NCI-H510A (cell line): ENCODE measurements at regions not wholly inside any gene's neighbourhood (a gene's known extent, or its start where the extent isn't known, plus 50 kb on each side); places are given as distances from the start of the nearest gene placed in this dataset.

Experiments
- DNase-seq: peaks from one replicate; lab custom pipeline; 2025; lab: John Stamatoyannopoulos, UW

- DNase-seq: no peak
Measured at GRCh38 chr2:20560011-20560410, 90.9 kb downstream of the HS1BP3 start.

GRCh38 chr2:20560891-20561636 is 89.8 kb downstream of the HS1BP3 start:
- no peak for DNase-seq

- DNase-seq: no peak
Measured at GRCh38 chr2:20561637-20562454, 89.1 kb downstream of the HS1BP3 start.

DNA sequence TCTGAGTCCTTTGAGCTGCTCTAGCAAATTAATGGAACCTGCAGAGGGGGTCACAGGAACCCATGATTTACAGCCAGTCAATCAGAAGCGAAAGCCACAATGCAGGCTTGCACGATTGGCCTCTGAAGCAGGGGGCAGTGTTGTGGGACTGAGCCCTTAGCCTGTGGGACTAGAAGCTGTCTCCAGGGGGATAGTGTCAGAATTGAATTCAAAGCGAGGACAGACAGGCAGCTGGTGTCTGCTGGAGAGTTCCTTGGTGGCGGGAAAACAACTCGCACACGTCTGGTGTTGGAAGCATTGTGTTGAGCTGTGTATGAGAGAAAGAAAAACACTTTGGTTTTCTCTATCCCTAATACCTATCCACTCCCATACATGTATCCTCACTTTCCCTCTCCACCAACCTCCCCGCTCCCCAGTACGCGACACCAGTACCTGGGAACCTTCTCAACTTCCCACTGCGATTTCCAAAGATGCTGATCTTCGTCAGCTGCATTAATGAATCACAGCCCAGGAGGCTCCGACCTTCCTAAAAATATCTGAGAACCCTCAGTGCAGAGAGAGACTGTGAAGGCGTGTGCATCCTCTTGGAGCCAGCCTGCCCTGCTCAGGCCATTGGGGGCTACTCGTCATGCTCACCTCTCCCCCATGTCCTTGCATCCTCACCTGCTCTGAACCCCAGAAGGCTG is 88.2 kb downstream of the HS1BP3 start:
- no peak for DNase-seq

DNA sequence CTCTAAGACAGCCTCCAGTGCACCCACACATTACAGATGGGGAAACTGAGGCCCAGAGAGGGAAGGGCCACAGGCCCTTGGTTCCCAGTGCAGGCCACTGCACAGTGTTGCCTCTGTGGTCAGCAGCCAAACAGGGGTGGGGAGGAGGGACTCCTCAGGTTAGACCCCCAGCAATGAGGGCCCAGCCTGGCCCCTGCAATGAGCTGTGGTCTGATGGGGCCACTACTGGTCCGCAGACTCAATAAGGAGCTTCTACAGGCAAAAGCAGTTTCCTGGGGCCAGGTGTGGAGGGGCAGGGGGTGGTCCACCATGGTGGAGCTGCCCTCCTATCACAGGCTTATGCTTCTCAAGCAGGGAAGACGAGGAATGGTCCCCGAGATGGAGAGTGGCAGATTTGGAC is 87.6 kb downstream of the HS1BP3 start:
- no peak for DNase-seq

GRCh38 chr2:20563833-20564232 is 87.1 kb downstream of the HS1BP3 start:
- no peak for DNase-seq

DNA sequence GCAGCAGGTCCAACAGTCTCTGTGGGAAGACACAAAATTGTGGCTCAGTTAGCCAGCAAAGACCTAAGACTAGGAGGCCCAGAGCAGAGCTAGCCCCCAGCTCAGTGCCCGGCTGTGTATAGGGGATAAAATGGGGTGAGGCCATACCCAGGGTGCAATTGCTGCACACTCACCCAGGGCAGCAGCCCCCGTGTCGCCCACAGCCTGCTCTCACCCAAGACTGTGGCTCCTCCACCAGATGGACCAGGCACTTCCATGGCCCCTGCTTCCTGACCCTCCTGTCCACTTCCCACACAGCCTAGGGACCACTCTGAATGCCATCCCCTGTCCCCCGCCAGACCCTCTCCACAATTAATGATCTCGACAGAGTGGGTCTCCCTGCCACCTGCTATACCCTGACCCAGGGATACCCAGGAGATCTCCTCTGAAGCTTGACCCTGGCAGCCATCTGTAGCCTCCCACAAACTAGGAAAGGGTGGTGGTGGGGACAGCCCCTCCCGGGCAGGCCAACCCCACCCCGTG is 85.7 kb downstream of the HS1BP3 start:
- no peak for DNase-seq

DNA sequence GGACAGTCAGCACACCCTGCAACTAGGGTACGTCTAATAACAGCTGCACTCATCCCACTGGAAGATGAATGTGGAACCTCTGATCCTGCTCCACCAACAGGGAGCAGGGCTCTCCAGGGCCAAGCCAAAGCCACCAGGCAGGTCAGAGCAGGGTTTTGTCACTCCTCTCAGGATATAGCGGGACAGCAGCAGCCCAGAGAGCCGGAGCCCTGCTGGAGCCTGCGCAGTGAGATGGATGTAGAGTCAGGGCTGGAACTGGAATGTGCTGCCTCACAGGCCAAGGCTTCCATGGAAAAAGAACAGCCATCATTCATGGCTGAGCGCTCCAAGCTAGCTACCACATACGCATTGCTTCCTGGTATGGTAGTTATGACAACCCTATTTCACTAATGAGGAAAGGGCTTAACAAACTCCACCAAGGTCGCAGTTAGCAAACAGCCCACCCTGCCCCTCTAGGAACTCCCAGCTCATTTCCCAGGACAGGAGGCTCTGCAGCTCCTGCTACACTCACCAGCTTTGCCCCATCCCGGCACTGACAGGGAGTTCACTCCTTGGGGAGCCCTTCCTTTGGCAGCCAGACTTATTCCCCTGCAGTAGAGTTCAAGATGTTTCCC is 85.2 kb downstream of the HS1BP3 start:
- no peak for DNase-seq

GRCh38 chr2:20566331-20566730 is 84.6 kb downstream of the HS1BP3 start:
- no peak for DNase-seq

- DNase-seq: no peak
Measured at GRCh38 chr2:20567159-20567925, 83.6 kb downstream of the HS1BP3 start.
